ENCODE measurements at regions not wholly inside any gene's neighbourhood (a gene's known extent, or its start where the extent isn't known, plus 50 kb on each side); places are given as distances from the start of the nearest gene placed in this dataset.

DNA sequence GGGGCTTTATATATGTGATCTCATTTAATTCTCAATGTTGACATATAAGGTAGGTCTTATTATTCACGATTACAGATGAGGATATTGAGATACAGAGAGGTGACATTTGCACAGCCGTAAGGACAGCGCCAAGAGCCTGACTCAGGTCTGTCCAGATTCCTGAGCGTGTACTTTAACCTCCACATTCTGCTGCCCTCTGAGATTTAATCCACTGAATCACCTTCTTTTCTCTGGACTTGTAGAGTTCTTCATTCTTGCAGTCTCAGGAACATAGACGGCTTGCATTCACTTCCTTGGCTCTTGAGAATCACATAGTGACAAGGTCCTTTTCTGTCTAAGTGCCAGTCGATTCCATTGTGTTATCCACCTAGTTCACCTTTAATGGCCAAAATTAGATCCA lies 141.0 kb upstream of the ARHGAP5 start:
- no peak for ATAC-seq
- Mint-ChIP-seq H3K4me1 (peaks cover 9% of the 10 kb centered on the region), H3K4me3 (no peak overlapping the region), H3K36me3 (ENCODE audit: low read depth) (no peaks in the 10 kb centered on the region), H3K27me3 (no peaks in the 10 kb centered on the region), H3K9me3 (no peaks in the 10 kb centered on the region), H3K27ac (no peak overlapping the region)
- DNase-seq, result no peak

DNA sequence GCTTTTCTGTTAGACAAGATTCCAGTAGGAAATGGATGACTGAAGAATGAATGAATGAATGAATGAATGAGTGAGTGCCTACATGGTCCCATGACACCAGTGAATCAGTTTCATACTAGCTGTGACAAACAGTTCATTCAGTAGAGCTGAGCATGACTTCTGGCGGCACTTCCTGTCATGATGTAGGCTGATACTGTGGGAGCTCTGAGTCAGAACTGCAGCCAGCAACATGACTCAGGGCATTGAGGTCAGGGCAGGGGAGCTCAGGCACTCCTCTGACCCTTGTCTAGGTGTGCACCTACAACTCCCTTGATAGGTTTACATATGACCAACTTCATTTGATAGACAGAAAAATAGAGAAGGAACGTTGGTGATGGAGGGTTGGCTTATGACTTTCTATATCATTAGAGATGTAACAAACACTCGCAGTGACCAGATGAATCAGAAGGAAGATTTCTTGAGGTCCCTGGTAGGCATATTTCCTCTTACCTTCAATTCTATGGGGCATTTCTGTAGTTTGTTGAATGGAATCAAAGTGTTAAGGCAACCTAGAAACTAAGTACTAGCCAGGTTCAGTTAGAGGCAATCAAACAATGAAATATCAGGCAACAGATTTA lies 139.3 kb upstream of the ARHGAP5 start:
- ATAC-seq (peak; percentile 100), DNase-seq (peak; percentile 61)
- peak overlapping the region; percentile 15 for H3K27ac Mint-ChIP-seq
- peaks cover 9% of the 10 kb centered on the region for H3K4me1 Mint-ChIP-seq
- H3K27me3 Mint-ChIP-seq, result no peaks in the 10 kb centered on the region
- no peaks in the 10 kb centered on the region for H3K9me3 Mint-ChIP-seq
- no peaks in the 10 kb centered on the region for H3K36me3 Mint-ChIP-seq (ENCODE audit: low read depth)
- no peak overlapping the region for H3K4me3 Mint-ChIP-seq

DNA sequence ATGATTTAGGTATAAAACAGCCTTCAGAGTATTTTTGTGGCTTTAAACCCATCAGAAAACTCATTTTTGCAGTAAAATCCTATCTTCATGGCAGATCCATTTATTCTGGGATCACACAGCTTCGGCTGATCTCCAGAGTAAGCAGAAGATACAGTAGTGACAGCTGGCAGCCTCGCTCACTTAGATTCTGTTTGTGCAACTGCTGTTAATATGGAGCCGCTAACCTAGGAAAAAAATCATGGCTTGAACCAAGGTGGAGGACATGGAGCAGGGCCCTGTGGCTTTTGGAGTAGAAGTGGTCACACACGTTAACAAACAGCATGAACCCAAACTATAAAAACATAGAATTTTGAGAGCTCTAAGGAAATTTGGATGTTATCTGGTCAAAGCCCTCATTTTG lies 137.2 kb upstream of the ARHGAP5 start:
- H3K9me3 Mint-ChIP-seq, result no peaks in the 10 kb centered on the region
- DNase-seq (no peak), ATAC-seq (no peak)
- H3K27me3 Mint-ChIP-seq, result no peaks in the 10 kb centered on the region
- peaks cover 15% of the 10 kb centered on the region for H3K4me1 Mint-ChIP-seq
- no peak overlapping the region for H3K27ac Mint-ChIP-seq
- no peak overlapping the region for H3K4me3 Mint-ChIP-seq
- H3K36me3 Mint-ChIP-seq (ENCODE audit: low read depth), result no peaks in the 10 kb centered on the region

DNA sequence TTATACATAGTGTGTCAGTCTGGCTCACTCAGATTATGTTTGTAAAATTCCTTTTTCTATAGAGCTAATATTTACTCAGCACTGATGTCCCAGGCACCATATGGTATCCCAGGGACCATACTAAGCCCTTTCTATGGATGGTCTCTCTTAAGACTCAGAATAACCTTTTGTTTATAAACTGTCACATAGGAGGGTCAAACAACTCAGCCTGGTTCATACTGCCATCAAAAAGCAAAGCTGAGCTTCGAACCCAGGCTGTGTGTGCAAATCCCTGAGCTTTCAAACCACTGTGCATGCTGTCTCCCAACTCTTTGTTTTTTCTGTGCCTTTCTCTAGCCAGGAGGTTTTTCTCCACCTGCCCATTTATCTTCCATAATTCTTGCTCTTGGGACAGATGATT lies 135.6 kb upstream of the ARHGAP5 start:
- Mint-ChIP-seq H3K9me3 (no peaks in the 10 kb centered on the region), H3K27ac (no peak overlapping the region), H3K4me1 (peaks cover 19% of the 10 kb centered on the region), H3K36me3 (ENCODE audit: low read depth) (no peaks in the 10 kb centered on the region), H3K27me3 (no peaks in the 10 kb centered on the region), H3K4me3 (no peak overlapping the region)
- DNase-seq, result no peak
- no peak for ATAC-seq

DNA sequence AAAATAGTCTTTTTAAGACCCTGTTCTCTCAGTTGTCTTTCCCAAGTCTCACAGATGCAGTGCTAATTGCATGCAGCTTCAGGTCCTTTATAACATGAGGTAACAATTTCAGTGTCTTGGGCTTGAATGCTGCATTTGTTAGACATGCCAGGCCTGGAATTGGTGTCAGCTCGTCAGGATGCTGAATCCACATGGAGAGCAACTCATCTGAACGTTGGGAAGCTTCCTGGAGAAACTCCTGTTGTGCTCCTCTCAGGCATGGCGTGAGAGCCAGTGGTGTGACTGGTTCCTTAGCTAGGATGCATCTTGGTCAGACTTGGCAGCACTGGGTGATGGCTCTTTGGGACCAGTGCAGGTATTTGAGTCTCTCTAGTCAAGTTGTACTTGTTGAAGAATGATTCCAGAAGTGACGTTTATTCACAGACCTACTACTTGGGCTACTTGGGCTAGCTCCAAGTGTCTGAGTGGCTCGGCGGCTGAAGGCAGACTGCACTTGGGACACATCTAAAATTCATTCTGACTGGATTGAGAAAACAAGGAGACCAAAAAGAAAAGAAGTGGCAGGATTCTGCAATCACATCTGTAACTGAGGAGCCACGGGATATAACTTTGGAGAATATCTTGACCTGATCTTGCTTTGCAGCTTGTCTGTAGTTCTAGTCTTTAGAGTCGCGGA lies 134.8 kb upstream of the ARHGAP5 start:
- no peaks in the 10 kb centered on the region for H3K27me3 Mint-ChIP-seq
- no peak overlapping the region for H3K4me3 Mint-ChIP-seq
- DNase-seq, result no peak
- ATAC-seq, result no peak
- no peaks in the 10 kb centered on the region for H3K9me3 Mint-ChIP-seq
- no peaks in the 10 kb centered on the region for H3K36me3 Mint-ChIP-seq (ENCODE audit: low read depth)
- H3K27ac Mint-ChIP-seq, result no peak overlapping the region
- peaks cover 18% of the 10 kb centered on the region for H3K4me1 Mint-ChIP-seq

DNA sequence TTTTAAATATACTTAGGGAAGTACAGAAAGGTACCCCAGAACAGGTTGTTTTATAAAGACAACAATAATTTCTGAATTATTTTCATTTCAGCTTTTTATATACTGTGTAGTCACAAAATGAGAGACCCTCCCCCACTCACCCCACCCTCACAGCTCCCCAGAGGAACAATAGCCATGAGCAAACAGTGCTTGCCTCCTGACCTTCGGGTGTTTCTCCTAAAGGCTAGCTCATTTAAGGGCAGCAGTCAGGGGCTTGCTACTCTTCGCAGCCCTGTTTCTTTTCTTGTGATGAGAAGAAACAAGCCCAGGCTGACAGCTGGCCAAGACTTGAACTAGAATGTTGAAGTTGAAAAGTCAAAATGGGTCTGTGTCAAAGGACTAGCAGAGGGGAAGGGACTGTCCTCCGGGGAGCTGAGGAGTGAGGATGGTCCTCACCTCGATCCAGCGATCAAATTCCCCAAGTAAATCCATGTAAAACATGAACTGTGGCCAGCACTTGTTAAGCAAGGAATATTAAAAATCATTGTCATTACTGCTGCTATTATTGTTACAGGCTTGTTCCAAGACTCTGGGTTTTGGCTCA lies 133.8 kb upstream of the ARHGAP5 start:
- ATAC-seq, result no peak
- no peak for DNase-seq
- H3K27ac Mint-ChIP-seq, result no peak overlapping the region
- no peaks in the 10 kb centered on the region for H3K36me3 Mint-ChIP-seq (ENCODE audit: low read depth)
- H3K4me1 Mint-ChIP-seq, result peaks cover 10% of the 10 kb centered on the region
- H3K9me3 Mint-ChIP-seq, result no peaks in the 10 kb centered on the region
- no peak overlapping the region for H3K4me3 Mint-ChIP-seq
- no peaks in the 10 kb centered on the region for H3K27me3 Mint-ChIP-seq

DNA sequence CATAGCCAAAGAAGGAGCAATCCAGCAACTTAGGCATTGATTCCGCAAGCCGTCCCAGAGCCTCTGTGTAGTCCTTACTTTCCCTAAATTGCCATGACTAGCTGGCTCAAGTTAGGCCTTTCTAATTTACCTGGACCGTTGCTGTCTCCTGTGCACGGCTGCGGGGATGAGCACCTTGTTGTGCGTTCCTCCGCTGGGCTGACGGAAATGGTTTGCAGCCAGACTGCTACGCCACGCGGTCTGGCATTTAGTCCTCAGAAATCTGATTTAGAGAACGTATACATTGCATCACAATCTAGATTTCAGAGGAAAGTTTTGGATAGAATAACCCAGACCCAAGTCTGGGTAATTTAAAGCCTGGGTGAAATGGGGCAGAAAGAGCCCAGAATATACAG lies 133.2 kb upstream of the ARHGAP5 start:
- H3K9me3 Mint-ChIP-seq, result no peaks in the 10 kb centered on the region
- H3K27me3 Mint-ChIP-seq, result no peaks in the 10 kb centered on the region
- H3K4me1 Mint-ChIP-seq, result peaks cover 10% of the 10 kb centered on the region
- DNase-seq (no peak), ATAC-seq (no peak)
- no peak overlapping the region for H3K4me3 Mint-ChIP-seq
- no peak overlapping the region for H3K27ac Mint-ChIP-seq
- H3K36me3 Mint-ChIP-seq (ENCODE audit: low read depth), result no peaks in the 10 kb centered on the region

DNA sequence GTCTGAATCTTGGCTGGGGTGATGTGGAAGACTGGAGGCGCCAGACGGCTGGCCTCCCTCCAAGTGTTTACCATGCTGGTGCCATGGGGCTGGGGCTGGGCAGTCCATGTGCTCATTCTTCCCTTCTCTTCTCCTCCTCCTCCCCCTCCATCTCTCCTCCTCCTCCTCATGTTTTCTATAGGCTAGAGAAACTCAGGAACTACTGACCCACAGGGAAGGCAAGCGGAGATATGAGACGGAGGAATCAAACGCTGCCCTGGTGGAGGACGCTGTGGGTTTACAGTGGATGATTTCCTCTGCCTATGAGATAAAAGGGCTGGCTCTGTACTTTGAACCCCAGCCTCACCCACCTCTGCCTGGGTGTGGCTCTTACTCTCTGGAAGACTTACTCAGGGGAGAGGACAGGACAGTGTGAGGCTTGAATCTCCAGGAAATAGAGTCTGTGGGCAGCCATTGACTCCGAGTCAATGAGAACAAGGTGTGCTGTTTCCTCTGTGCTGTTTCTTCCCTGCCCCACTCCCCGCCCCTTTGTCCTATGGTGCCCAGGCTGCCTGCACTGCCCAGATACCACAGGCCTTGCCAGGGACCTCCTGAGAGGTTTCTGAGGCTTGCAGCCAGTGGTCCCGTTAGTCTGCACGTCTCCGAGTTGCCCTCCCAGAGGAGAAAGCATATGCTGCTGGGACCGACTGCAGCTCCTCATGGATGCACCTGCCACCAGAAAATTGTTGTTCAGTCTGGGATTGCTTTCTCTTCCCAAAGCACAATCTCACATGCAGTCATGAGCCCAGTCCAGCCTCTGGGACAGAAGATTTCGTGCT lies 132.6 kb upstream of the ARHGAP5 start:
- H3K4me1 Mint-ChIP-seq, result peaks cover 10% of the 10 kb centered on the region
- DNase-seq (no peak), ATAC-seq (no peak)
- H3K9me3 Mint-ChIP-seq, result no peaks in the 10 kb centered on the region
- H3K27ac Mint-ChIP-seq, result no peak overlapping the region
- H3K4me3 Mint-ChIP-seq, result no peak overlapping the region
- H3K27me3 Mint-ChIP-seq, result no peaks in the 10 kb centered on the region
- H3K36me3 Mint-ChIP-seq (ENCODE audit: low read depth), result no peaks in the 10 kb centered on the region

DNA sequence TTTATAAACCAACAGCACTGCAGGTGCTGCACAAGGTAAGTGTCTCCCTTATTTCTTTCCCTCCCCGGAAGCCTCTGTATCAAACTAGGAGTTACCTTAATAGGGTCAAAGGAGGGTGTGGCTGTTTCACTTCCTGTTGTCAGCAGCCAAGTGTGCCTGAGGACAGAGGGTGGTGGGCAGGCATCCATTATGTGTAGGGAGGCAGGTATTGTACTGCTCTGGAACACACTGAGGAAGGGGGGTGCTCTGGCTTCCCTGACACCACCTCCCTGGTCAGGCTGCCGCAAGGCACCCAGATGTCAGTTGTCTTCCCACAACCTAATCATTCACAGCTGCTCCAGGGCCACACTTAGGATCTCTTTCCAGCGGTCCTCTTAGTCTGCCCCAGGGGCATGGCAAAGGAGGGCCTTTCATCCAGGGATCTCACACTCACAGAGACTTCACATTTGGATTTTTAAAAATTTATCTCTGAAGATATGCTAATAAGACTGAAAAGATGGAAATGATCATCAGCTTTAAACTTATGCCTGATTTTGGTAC lies 132.0 kb upstream of the ARHGAP5 start:
- DNase-seq (no peak), ATAC-seq (no peak)
- Mint-ChIP-seq H3K9me3 (no peaks in the 10 kb centered on the region), H3K4me1 (peaks cover 10% of the 10 kb centered on the region), H3K27me3 (peaks cover 3% of the 10 kb centered on the region), H3K4me3 (no peak overlapping the region), H3K36me3 (ENCODE audit: low read depth) (no peaks in the 10 kb centered on the region), H3K27ac (no peak overlapping the region)

DNA sequence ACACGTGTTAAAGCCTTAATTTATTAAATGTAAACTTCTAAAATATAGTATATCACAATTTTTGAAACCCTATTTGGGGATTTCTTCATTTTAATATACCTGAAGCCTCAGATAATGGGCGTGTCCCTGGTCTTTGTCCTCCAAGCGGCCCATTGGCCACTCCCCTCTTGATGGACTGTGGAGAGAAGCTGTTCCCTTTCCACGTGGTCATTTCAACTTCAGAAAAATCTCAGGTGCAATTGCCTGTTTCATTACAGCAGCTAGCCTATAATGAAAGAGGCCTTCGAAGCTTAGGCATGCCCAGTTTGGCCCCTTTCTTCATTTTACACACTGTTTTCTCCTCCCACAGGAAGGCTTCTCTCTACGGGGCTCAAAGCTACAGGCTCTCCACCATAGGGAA lies 131.4 kb upstream of the ARHGAP5 start:
- Mint-ChIP-seq H3K4me1 (peaks cover 10% of the 10 kb centered on the region), H3K27ac (no peak overlapping the region), H3K4me3 (no peak overlapping the region)

DNA sequence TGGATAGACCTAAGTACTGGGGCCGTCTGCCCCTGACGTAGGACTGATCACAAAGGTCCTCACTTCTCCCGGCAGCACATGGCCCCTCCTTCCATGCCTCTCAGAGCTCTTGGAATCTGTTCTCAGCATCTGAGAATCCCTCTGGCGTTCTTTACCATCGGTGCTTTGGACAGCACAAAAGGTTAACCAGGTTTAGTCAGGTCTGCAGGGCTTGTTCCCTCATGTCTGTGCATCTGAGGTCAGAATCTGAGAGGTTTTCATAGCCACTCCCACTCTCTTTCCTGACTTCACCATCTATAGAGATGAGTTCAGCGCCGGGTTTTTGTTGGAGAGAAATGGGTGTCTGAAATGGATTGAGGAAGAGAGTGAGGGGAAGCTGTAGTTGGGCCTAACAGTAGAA lies 130.0 kb upstream of the ARHGAP5 start:
- peaks cover 9% of the 10 kb centered on the region for H3K27me3 Mint-ChIP-seq
- ATAC-seq (no peak), DNase-seq (no peak)
- H3K4me1 Mint-ChIP-seq, result peaks cover 10% of the 10 kb centered on the region
- no peaks in the 10 kb centered on the region for H3K36me3 Mint-ChIP-seq (ENCODE audit: low read depth)
- no peak overlapping the region for H3K4me3 Mint-ChIP-seq
- H3K9me3 Mint-ChIP-seq, result no peaks in the 10 kb centered on the region
- no peak overlapping the region for H3K27ac Mint-ChIP-seq

More for the DNA sequence above, 131.4 kb upstream of the ARHGAP5 start:
- Mint-ChIP-seq H3K27me3 (peaks cover 7% of the 10 kb centered on the region), H3K9me3 (no peaks in the 10 kb centered on the region), H3K36me3 (ENCODE audit: low read depth) (no peaks in the 10 kb centered on the region)
- ATAC-seq, result no peak
- no peak for DNase-seq

DNA sequence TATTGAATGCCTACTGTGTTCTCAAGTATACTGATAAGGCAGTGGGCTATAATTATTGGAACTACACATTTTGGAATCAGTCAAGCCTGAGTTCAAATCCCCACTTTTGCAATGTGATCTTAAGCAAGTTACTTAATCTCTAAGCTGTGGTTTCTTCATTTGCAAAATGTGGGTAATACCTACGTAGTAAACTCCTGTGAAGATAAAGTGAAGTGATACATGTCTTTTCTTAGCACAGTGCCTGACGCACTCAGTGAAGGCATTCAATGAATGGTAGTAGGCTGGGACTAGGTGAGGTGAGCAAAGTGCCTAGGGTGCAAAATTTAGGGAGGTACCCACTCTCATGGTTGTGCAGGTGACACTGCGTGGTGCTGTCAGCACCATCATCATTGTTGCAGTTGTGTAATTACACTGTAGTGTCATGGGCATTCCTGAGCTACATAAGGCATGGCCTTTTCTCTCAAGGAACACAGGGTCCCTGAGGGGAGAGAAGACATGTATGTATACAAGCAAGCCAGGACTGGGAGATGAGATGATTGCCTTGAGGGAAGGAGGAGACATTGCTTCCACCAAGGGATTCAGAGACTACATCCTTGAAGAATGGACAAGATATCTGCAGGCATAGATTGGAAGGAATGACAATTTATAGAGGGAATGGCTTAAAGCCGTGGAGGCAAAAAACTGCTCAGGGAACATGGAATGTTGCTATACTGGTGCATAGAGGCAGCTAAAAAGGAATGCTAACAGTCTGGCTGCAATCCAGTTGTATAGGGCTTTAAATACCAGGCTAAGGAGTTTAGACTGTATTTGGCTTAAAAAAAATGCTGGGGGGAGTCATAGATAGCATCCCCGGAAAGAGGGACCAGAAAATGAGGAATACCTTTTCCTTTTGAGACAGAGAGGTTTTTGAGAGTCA lies 129.2 kb upstream of the ARHGAP5 start:
- H3K36me3 Mint-ChIP-seq (ENCODE audit: low read depth), result no peaks in the 10 kb centered on the region
- peaks cover 10% of the 10 kb centered on the region for H3K4me1 Mint-ChIP-seq
- DNase-seq (no peak), ATAC-seq (no peak)
- H3K27me3 Mint-ChIP-seq, result peaks cover 9% of the 10 kb centered on the region
- no peak overlapping the region for H3K4me3 Mint-ChIP-seq
- H3K27ac Mint-ChIP-seq, result no peak overlapping the region
- H3K9me3 Mint-ChIP-seq, result no peaks in the 10 kb centered on the region

DNA sequence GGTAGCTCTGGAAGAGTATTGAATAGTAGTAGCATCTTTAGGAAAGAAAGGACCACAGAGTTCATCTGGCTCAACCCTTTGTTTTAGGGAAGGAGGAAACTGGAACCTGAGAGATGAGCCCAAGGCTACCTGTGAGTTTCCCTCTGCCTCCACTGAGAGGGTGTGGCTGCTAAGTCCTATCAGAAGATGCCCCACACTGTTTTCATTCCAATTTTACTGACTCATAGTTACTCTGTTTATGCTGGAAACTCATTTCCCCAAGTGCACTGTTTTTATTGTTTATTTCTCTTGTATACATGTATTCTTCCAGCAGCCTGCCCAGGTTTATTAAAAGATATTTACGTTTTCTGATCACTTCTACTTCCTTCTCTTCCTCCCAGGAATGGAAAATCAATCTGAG lies 127.4 kb upstream of the ARHGAP5 start:
- H3K27ac Mint-ChIP-seq, result no peak overlapping the region

DNA sequence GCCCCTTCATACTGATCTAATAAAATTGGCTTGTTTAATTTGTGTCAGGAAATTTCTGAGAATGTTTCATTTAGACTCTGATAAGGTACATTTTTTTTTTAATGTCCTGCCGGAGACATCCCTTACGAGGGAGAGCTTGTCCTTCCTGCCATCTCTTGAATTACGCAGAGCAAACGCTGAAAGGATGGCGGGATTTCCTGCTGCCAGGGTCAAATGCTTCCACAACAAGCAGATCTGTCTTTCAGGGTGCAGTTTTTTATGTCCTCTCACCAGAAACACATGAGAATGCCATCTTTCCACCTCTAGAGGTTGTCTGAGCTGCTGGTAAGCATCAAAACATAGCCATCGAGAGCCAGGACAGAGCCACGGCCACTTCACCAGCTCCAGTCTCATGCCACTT lies 126.8 kb upstream of the ARHGAP5 start:
- Mint-ChIP-seq H3K27ac (no peak overlapping the region), H3K4me1 (peaks cover 6% of the 10 kb centered on the region)

More for the DNA sequence above, 127.4 kb upstream of the ARHGAP5 start:
- no peak for ATAC-seq
- H3K36me3 Mint-ChIP-seq (ENCODE audit: low read depth), result no peaks in the 10 kb centered on the region
- H3K4me1 Mint-ChIP-seq, result peaks cover 8% of the 10 kb centered on the region
- peaks cover 12% of the 10 kb centered on the region for H3K27me3 Mint-ChIP-seq
- no peak overlapping the region for H3K4me3 Mint-ChIP-seq
- no peak for DNase-seq
- H3K9me3 Mint-ChIP-seq, result no peaks in the 10 kb centered on the region

More for the DNA sequence above, 126.8 kb upstream of the ARHGAP5 start:
- ATAC-seq (no peak), DNase-seq (no peak)
- no peaks in the 10 kb centered on the region for H3K36me3 Mint-ChIP-seq (ENCODE audit: low read depth)
- peaks cover 12% of the 10 kb centered on the region for H3K27me3 Mint-ChIP-seq
- no peak overlapping the region for H3K4me3 Mint-ChIP-seq
- no peaks in the 10 kb centered on the region for H3K9me3 Mint-ChIP-seq

Measured in activated naive CD8-positive, alpha-beta T cell treated with anti-CD3 and anti-CD28 coated beads, Interleukin-2, amount 50 U/mL, for 24 hours (primary cell).